HEK293T (cell line): ENCODE measurements at regions not wholly inside any gene's neighbourhood (a gene's known extent, or its start where the extent isn't known, plus 50 kb on each side); places are given as distances from the start of the nearest gene placed in this dataset.

ENCODE experiments used
- CTCF ChIA-PET: fragments of 350-600 bp; formaldehyde crosslinking; extraction: SDS; loops from one replicate; lab custom pipeline; 2021; ENCODE audit warnings: antibody characterized with exemption, inconsistent platforms; lab: Yijun Ruan, JAX
- POLR2A ChIA-PET: fragments of 350-600 bp; formaldehyde crosslinking; extraction: SDS; loops from one replicate; lab custom pipeline; 2020; ENCODE audit warnings: antibody characterized with exemption, inconsistent platforms; lab: Yijun Ruan, JAX
- DNase-seq: peaks from one replicate; pipeline ENCODE4 v3.0.0; 2012; ENCODE audit warnings: mixed read lengths; ENCODE audit errors: extremely low spot score
- ARNT ChIP-seq: fragments of 450-650 bp; IDR thresholded peaks from 2 replicates; pipeline ENCODE4 v1.6.1; 2017; ENCODE audit warnings: mild to moderate bottlenecking
- BHLHE40 ChIP-seq: fragments of 450-650 bp; IDR thresholded peaks from 2 replicates; pipeline ENCODE4 v1.6.1; 2016; ENCODE audit warnings: mild to moderate bottlenecking, moderate library complexity, borderline replicate concordance
- CTBP1 ChIP-seq: fragments of 450-650 bp; IDR thresholded peaks from 2 replicates; pipeline ENCODE4 v1.6.1; 2016; ENCODE audit warnings: borderline replicate concordance
- ELF4 ChIP-seq: fragments of 450-650 bp; IDR thresholded peaks from 2 replicates; pipeline ENCODE4 v1.6.1; 2017; ENCODE audit warnings: antibody characterized with exemption
- FOXA1 ChIP-seq: fragments of 450-650 bp; IDR thresholded peaks from 2 replicates; pipeline ENCODE4 v1.6.1; 2016; ENCODE audit warnings: mild to moderate bottlenecking
- FOXK2 ChIP-seq: fragments of 450-650 bp; IDR thresholded peaks from 2 replicates; pipeline ENCODE4 v1.6.1; 2016; ENCODE audit warnings: mild to moderate bottlenecking
- FOXM1 ChIP-seq: fragments of 450-650 bp; IDR thresholded peaks from 2 replicates; pipeline ENCODE4 v1.6.1; 2017; ENCODE audit warnings: mild to moderate bottlenecking, borderline replicate concordance
- HDGF ChIP-seq: fragments of 450-650 bp; IDR thresholded peaks from 2 replicates; pipeline ENCODE4 v1.6.1; 2017; ENCODE audit warnings: antibody characterized with exemption, borderline replicate concordance
- L3MBTL2 ChIP-seq: fragments of 450-650 bp; conservative IDR thresholded peaks from 2 replicates; pipeline ENCODE4 v1.6.1; 2016; ENCODE audit warnings: mild to moderate bottlenecking
- LEF1 ChIP-seq: fragments of 450-650 bp; IDR thresholded peaks from 2 replicates; pipeline ENCODE4 v1.6.1; 2017; ENCODE audit warnings: mild to moderate bottlenecking, borderline replicate concordance
- NFRKB ChIP-seq: fragments of 450-650 bp; IDR thresholded peaks from 2 replicates; pipeline ENCODE4 v1.6.1; 2016; ENCODE audit warnings: mild to moderate bottlenecking, moderate library complexity
- SP1 ChIP-seq: fragments of 450-650 bp; IDR thresholded peaks from 2 replicates; pipeline ENCODE4 v1.6.1; 2017
- SUZ12 ChIP-seq: fragments of 450-650 bp; IDR thresholded peaks from 2 replicates; pipeline ENCODE4 v1.6.1; 2016; ENCODE audit warnings: mild to moderate bottlenecking
- TARDBP ChIP-seq: fragments of 450-650 bp; IDR thresholded peaks from 2 replicates; pipeline ENCODE4 v1.6.1; 2016
- ZNF384 ChIP-seq: fragments of 450-650 bp; IDR thresholded peaks from 2 replicates; pipeline ENCODE4 v1.6.1; 2016
- TF ChIP-seq, protein P1 (sequence below): fragments of 450-650 bp; IDR thresholded peaks from 2 replicates; pipeline ENCODE4 v1.6.1; 2016

DNA sequence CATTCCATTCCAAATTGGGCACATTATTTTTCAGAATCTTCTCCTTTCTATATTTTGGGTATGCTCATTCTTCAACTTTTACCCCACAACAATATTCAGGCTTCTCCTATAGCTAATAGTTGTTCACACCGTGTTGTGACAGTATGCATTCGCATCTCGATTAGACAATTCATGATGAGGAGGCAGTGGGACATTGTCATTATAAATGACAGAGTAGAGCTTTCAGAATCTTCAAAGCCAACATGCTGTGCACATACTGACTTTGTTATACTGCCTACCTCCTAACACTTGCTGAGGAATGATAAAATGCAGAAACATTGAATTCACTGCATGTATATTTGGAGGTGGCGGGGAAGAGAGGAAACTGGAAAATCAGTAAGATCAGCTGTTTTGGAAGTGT, 714.2 kb downstream of the SUCLG1 start:
- ChIA-PET POLR2A (no interaction called here), CTCF (no interaction called here)
- DNase-seq, result no peak
- TF ChIP-seq, protein P1, sequence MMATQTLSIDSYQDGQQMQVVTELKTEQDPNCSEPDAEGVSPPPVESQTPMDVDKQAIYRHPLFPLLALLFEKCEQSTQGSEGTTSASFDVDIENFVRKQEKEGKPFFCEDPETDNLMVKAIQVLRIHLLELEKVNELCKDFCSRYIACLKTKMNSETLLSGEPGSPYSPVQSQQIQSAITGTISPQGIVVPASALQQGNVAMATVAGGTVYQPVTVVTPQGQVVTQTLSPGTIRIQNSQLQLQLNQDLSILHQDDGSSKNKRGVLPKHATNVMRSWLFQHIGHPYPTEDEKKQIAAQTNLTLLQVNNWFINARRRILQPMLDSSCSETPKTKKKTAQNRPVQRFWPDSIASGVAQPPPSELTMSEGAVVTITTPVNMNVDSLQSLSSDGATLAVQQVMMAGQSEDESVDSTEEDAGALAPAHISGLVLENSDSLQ, result no peak
- TF ChIP-seq ARNT, result no peak
- TF ChIP-seq TARDBP, result no peak
- no peak for TF ChIP-seq LEF1
- no peak for TF ChIP-seq FOXM1
- TF ChIP-seq L3MBTL2, result no peak
- TF ChIP-seq SUZ12, result no peak

DNA sequence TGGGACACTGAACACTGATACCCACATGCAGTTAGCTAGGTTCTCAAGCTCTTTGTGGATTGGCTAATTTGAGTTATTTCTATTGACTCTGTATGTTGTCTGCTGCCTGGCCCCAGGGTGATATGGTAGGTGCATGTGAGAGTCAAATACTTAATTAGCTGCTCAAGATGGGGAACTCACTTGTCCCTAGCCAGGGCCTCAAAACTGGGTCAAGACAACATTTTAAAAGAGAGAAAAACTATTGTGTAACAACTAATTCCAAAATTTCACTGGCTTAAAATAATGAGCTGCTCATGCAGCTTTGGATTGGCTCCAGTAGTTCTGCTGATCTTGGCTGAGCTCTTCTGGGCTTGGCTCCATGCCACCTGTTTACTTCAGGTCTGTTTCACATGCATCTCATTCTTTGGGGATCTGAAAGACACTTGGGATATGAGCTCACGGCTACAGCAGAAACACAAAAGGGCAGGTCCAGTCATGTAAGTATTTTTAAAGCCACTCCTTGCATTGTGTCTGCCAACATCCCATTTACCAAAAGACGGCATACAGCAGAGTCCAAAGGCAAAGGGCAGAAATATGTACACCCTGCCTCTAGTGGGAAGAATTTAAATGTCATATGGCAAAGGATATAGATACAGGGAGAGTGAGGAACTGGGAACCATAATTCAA, 716.8 kb downstream of the SUCLG1 start:
- ChIA-PET POLR2A (no interaction called here), CTCF (no interaction called here)
- TF ChIP-seq FOXK2, result no peak
- DNase-seq, result no peak

DNA sequence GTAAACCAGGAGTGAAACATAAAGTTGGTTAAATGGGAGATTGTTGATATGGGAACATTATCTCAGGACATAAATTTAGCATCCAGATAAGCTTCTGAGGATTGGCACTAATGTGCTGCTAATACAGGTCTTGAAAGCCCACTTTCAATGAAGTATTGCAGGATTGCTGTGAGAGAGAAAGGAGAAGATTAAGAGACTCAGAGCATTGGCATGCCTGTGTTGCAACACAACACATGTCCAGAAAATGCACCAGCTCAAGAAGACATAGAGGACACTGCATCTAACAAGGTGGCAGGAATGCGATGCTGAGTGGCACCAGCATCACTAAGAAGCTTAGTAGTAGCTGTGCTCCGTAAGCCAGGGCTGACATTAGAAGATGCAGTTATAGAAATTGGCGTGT, 728.9 kb downstream of the SUCLG1 start:
- TF ChIP-seq TARDBP (no peak), SUZ12 (no peak), LEF1 (no peak), ELF4 (no peak), ZNF384 (no peak), FOXM1 (no peak), SP1 (no peak), BHLHE40 (no peak), NFRKB (no peak), FOXK2 (no peak), HDGF (no peak)
- TF ChIP-seq, protein P1, result no peak
- no peak for DNase-seq
- POLR2A ChIA-PET, result no interaction called here
- CTCF ChIA-PET, result no interaction called here

GRCh38 chr2:83725735-83726134, 733.3 kb downstream of the SUCLG1 start:
- no peak for TF ChIP-seq NFRKB
- TF ChIP-seq ARNT, result no peak
- TF ChIP-seq SUZ12, result no peak
- no peak for TF ChIP-seq L3MBTL2
- no peak for TF ChIP-seq LEF1
- no peak for TF ChIP-seq HDGF
- TF ChIP-seq CTBP1, result no peak
- TF ChIP-seq BHLHE40, result no peak
- no peak for TF ChIP-seq TARDBP
- TF ChIP-seq ELF4, result no peak
- DNase-seq, result no peak

GRCh38 chr2:83705146-83705545, 753.9 kb downstream of the SUCLG1 start:
- no peak for DNase-seq
- no peak for TF ChIP-seq L3MBTL2
- ChIA-PET CTCF (no interaction called here), POLR2A (no interaction called here)

More at GRCh38 chr2:83725735-83726134, 733.3 kb downstream of the SUCLG1 start:
- ChIA-PET CTCF (no interaction called here), POLR2A (no interaction called here)

DNA sequence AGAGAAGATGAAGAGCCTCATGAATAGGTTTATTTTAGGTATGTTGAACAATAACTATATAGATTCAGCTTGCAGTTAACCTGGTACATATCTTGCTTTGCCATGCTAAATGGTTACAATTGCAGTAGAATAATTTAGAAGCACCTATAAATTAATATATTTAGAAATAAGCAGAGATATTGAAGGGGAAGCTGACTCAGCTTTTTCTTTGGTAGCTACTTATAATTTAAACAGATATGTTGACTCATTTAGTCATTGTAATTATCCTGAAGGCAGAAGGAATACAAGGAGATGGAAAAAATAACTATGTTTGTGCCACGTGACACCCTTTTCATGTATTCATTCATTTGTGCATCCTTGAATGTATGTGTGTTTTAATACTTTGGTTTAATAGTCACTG, 755.5 kb downstream of the SUCLG1 start:
- ChIA-PET CTCF (no interaction called here), POLR2A (no interaction called here)
- TF ChIP-seq SUZ12 (no peak), TARDBP (no peak), FOXA1 (no peak), FOXM1 (no peak), ARNT (no peak), L3MBTL2 (no peak), SP1 (no peak), LEF1 (no peak), HDGF (no peak), ELF4 (no peak), BHLHE40 (no peak), CTBP1 (no peak), NFRKB (no peak), FOXK2 (no peak), ZNF384 (no peak)
- TF ChIP-seq, protein P1, result no peak
- DNase-seq, result no peak

DNA sequence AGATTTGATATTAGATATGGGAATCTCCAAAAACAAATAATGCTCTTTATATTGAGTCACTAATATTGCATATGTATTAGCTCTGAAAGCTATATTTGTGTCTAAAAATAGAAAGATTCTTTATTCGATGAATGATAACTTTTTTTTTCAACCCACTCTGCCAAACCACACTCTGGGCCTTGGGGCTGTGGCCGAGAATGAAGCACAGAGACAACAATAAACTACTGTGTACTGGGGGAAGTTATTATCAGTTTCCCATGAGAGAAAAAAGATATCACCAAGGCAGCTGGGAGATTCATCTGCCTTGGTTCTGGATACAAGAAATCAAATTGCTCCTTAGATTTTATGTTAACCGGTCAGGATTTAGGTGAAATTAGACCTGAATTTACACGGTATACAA, 762.2 kb downstream of the SUCLG1 start:
- TF ChIP-seq SUZ12 (no peak), ELF4 (no peak), BHLHE40 (no peak), ZNF384 (no peak), HDGF (no peak), FOXK2 (no peak), FOXA1 (no peak), L3MBTL2 (no peak), NFRKB (no peak), TARDBP (no peak), ARNT (no peak), FOXM1 (no peak), LEF1 (no peak), CTBP1 (no peak), SP1 (no peak)
- TF ChIP-seq, protein P1, result no peak
- ChIA-PET CTCF (no interaction called here), POLR2A (no interaction called here)
- DNase-seq, result no peak
